ENCODE measurements at regions not wholly inside any gene's neighbourhood (a gene's known extent, or its start where the extent isn't known, plus 50 kb on each side); places are given as distances from the start of the nearest gene placed in this dataset.
"Not testable (repeated sequence)": the region's sequence is repeated elsewhere in the genome, so short reads cannot be mapped to it uniquely, and the experiment has no call there.

DNA sequence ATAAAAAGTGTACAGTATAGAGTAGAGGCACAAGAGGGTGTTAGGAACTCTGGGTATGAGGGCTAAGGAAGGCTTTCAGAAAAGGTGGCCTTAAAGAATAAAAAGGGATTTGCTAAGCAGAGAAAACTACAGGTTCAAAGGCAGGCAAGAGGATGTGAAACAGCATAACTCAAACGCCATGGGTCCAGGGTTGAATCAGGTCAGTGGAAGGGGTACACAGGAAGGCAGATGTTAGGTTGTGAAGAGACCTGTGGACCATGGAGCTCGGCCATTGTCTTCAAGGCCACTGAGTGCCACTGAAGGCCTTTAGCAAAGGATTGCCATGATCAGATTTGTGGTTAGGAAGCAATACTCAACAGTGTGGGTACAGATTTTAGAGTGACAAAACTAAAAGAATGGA lies 108.2 kb upstream of the FAM98A start:
- Histone ChIP-seq H3K36me3 (ENCODE audit: control insufficient read depth in 4 of 4, insufficient read depth in 4 of 4, low read length in 3 of 4) (no peaks in the 10 kb centered on the region), H3K4me1 (ENCODE audit: control extremely low read depth in 1 of 4, control insufficient read depth in 4 of 4, insufficient read depth in 4 of 4, low read length in 3 of 4) (no peaks in the 10 kb centered on the region), H3K27me3 (replicated peaks in 2 of 5; ENCODE audit: control insufficient read depth in 4 of 5, insufficient read depth in 5 of 5, low read length in 4 of 5) (no peaks in the 10 kb centered on the region), H3K9me3 (ENCODE audit: control extremely low read depth in 1 of 5, control insufficient read depth in 4 of 5, insufficient read depth in 2 of 5, low read depth in 1 of 5, low read length in 4 of 5) (no peaks in the 10 kb centered on the region), H3K27ac (ENCODE audit: insufficient read depth in 1 of 2, low read depth in 1 of 2, low read length in 2 of 2, poor library complexity in 1 of 2, severe bottlenecking in 2 of 2) (no peak overlapping the region), H3K4me3 (ENCODE audit: control insufficient read depth in 1 of 7, extremely low read depth in 1 of 7, insufficient read depth in 4 of 7, low read depth in 2 of 7, low read length in 6 of 7) (no peak overlapping the region)
- 94% methylated on average over 2 of the region's 2 CpGs for WGBS (ENCODE audit: insufficient coverage)
- no peak for DNase-seq
- ChIA-PET POLR2A (no interaction called here), CTCF (no interaction called here)

DNA sequence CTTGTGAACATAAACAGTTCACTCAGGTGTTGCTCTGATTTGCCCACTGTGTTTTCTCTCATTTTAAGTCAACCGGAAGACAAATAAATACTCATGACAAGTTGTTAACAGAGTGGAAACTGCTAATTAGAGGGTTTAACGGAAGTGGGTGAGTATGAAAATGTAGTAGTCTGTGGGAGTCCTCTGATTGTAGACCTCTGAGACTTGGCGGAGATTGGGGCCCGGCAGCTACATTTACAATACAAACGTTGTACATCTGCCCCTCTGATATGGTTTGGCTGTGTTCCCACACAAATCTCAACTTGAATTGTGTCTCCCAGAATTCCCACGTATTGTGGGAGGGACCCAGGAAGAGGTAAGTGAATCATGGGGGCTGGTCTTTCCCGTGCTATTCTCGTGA lies 107.3 kb upstream of the FAM98A start:
- ChIA-PET CTCF (interaction anchor here (0.6 kb wide), 1 partner anchor 19 kb away, joined by 3 read pairs; no protein-coding TSS in a partner anchor), POLR2A (no interaction called here)
- Histone ChIP-seq H3K4me3 (ENCODE audit: control insufficient read depth in 1 of 7, extremely low read depth in 1 of 7, insufficient read depth in 4 of 7, low read depth in 2 of 7, low read length in 6 of 7) (no peak overlapping the region), H3K27ac (ENCODE audit: insufficient read depth in 1 of 2, low read depth in 1 of 2, low read length in 2 of 2, poor library complexity in 1 of 2, severe bottlenecking in 2 of 2) (no peak overlapping the region), H3K27me3 (replicated peaks in 2 of 5; ENCODE audit: control insufficient read depth in 4 of 5, insufficient read depth in 5 of 5, low read length in 4 of 5) (no peaks in the 10 kb centered on the region), H3K9me3 (ENCODE audit: control extremely low read depth in 1 of 5, control insufficient read depth in 4 of 5, insufficient read depth in 2 of 5, low read depth in 1 of 5, low read length in 4 of 5) (no peaks in the 10 kb centered on the region), H3K4me1 (ENCODE audit: control extremely low read depth in 1 of 4, control insufficient read depth in 4 of 4, insufficient read depth in 4 of 4, low read length in 3 of 4) (no peaks in the 10 kb centered on the region), H3K36me3 (ENCODE audit: control insufficient read depth in 4 of 4, insufficient read depth in 4 of 4, low read length in 3 of 4) (no peaks in the 10 kb centered on the region)
- WGBS (ENCODE audit: insufficient coverage), result 80% methylated on average over 7 of the region's 8 CpGs
- no peak for DNase-seq

DNA sequence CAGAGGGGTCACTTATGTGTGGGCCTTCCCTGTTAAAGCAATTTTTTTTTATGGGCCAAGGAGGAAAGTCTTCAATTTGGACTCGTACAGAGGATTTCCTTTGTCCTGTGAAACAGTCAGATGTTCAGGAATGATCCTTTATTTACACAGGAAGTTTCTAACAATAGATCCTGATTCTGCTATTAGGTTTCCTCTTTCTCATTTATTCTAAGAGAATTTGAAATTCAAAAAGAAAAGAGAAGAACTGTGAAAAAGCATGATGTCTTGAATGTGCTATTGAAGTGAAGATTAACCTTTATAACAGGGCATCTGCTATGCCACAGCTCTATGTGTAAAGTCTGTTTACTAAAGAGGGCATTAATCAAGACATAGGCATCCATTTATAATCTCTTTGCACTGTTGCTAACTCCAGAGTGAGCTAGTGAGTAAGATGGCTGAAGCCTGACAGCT lies 105.3 kb upstream of the FAM98A start:
- H3K27ac ChIP-seq (ENCODE audit: insufficient read depth in 1 of 2, low read depth in 1 of 2, low read length in 2 of 2, poor library complexity in 1 of 2, severe bottlenecking in 2 of 2), result no peak overlapping the region
- no peaks in the 10 kb centered on the region for H3K4me1 ChIP-seq (ENCODE audit: control extremely low read depth in 1 of 4, control insufficient read depth in 4 of 4, insufficient read depth in 4 of 4, low read length in 3 of 4)
- no peak overlapping the region for H3K4me3 ChIP-seq (ENCODE audit: control insufficient read depth in 1 of 7, extremely low read depth in 1 of 7, insufficient read depth in 4 of 7, low read depth in 2 of 7, low read length in 6 of 7)
- H3K9me3 ChIP-seq (ENCODE audit: control extremely low read depth in 1 of 5, control insufficient read depth in 4 of 5, insufficient read depth in 2 of 5, low read depth in 1 of 5, low read length in 4 of 5), result no peaks in the 10 kb centered on the region
- CTCF ChIA-PET, result no interaction called here
- POLR2A ChIA-PET, result no interaction called here
- H3K27me3 ChIP-seq (replicated peaks in 2 of 5; ENCODE audit: control insufficient read depth in 4 of 5, insufficient read depth in 5 of 5, low read length in 4 of 5), result no peaks in the 10 kb centered on the region
- no peak for DNase-seq
- WGBS (ENCODE audit: insufficient coverage), result 0% methylated on average over 1 of the region's 1 CpG
- no peaks in the 10 kb centered on the region for H3K36me3 ChIP-seq (ENCODE audit: control insufficient read depth in 4 of 4, insufficient read depth in 4 of 4, low read length in 3 of 4)

DNA sequence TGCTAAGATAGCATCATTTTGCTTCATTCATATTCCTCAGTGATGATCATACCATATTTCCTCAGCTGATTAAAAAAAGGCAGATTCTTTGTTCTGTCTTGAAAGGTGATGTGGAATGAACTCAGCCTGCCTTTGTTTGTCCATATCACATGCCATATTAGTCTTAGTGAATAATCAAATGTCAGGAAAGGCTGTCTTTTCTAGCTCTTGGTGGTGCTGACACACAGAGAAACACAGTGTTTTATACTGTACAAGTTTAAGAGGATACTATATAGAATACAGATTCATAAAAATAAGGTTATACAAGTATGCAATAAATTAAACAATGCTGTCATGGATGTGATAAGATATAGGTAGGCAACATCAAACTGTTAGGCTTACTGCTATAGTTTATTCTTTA lies 97.1 kb upstream of the FAM98A start:
- no peak for DNase-seq
- H3K9me3 ChIP-seq (ENCODE audit: control extremely low read depth in 1 of 5, control insufficient read depth in 4 of 5, insufficient read depth in 2 of 5, low read depth in 1 of 5, low read length in 4 of 5), result peaks cover 0 to 4% (median 0%) of the 10 kb centered on the region in 5 experiments
- ChIA-PET CTCF (no interaction called here), POLR2A (no interaction called here)
- H3K4me3 ChIP-seq (ENCODE audit: control insufficient read depth in 1 of 7, extremely low read depth in 1 of 7, insufficient read depth in 4 of 7, low read depth in 2 of 7, low read length in 6 of 7), result no peak overlapping the region
- no peak overlapping the region for H3K27ac ChIP-seq (ENCODE audit: insufficient read depth in 1 of 2, low read depth in 1 of 2, low read length in 2 of 2, poor library complexity in 1 of 2, severe bottlenecking in 2 of 2)
- H3K36me3 ChIP-seq (ENCODE audit: control insufficient read depth in 4 of 4, insufficient read depth in 4 of 4, low read length in 3 of 4), result no peaks in the 10 kb centered on the region
- no peaks in the 10 kb centered on the region for H3K27me3 ChIP-seq (replicated peaks in 2 of 5; ENCODE audit: control insufficient read depth in 4 of 5, insufficient read depth in 5 of 5, low read length in 4 of 5)
- no peaks in the 10 kb centered on the region for H3K4me1 ChIP-seq (ENCODE audit: control extremely low read depth in 1 of 4, control insufficient read depth in 4 of 4, insufficient read depth in 4 of 4, low read length in 3 of 4)

DNA sequence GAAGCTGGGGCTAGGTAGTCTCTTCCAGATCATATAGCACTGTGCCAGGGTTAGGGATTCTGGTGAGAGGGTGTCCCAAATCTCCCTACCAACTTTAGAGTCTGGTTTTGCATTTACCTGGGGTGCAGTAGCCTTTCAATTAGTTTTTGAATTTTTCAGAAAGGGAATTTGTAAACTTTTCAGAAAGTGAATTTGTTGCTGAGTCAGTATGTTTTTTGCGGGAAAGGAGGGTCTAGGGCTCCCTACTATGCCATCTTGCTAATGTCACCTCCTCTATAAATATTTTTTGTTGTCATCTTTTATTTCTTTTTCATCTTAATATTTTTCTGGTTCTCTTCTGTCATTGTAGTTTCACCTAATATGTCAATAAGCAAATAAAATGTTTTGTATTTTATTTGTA lies 95.8 kb upstream of the FAM98A start:
- POLR2A ChIA-PET, result no interaction called here
- no CpG with 5 or more reads among the region's 1 CpG for WGBS (ENCODE audit: insufficient coverage)
- Histone ChIP-seq H3K4me3 (ENCODE audit: control insufficient read depth in 1 of 7, extremely low read depth in 1 of 7, insufficient read depth in 4 of 7, low read depth in 2 of 7, low read length in 6 of 7) (no peak overlapping the region), H3K4me1 (ENCODE audit: control extremely low read depth in 1 of 4, control insufficient read depth in 4 of 4, insufficient read depth in 4 of 4, low read length in 3 of 4) (no peaks in the 10 kb centered on the region), H3K27ac (ENCODE audit: insufficient read depth in 1 of 2, low read depth in 1 of 2, low read length in 2 of 2, poor library complexity in 1 of 2, severe bottlenecking in 2 of 2) (no peak overlapping the region), H3K27me3 (replicated peaks in 2 of 5; ENCODE audit: control insufficient read depth in 4 of 5, insufficient read depth in 5 of 5, low read length in 4 of 5) (no peaks in the 10 kb centered on the region), H3K9me3 (ENCODE audit: control extremely low read depth in 1 of 5, control insufficient read depth in 4 of 5, insufficient read depth in 2 of 5, low read depth in 1 of 5, low read length in 4 of 5) (peaks cover 0 to 4% (median 0%) of the 10 kb centered on the region in 5 experiments), H3K36me3 (ENCODE audit: control insufficient read depth in 4 of 4, insufficient read depth in 4 of 4, low read length in 3 of 4) (no peaks in the 10 kb centered on the region)
- CTCF ChIA-PET, result no interaction called here
- DNase-seq, result no peak

DNA sequence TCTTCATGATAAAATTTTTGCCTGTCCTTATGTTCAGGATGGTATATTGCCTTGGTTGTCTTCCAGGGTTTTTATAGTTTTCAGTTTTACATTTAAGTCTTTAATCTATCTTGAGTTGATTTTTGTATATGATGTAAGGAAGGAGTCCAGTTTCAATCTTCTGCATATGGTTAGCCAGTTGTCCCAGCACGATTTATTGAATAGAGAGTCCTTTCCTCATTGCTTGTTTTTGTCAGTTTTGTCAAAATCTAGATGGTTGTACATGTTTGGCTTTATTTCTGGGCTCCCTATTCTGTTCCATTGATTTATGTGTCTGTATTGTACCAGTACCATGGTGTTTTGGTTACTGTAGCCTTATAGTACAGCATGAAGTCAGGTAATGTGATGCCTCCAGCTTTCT lies 91.6 kb upstream of the FAM98A start:
- CTCF ChIA-PET; H3K27ac ChIP-seq (ENCODE audit: insufficient read depth in 1 of 2, low read depth in 1 of 2, low read length in 2 of 2, poor library complexity in 1 of 2, severe bottlenecking in 2 of 2); H3K4me3 ChIP-seq (ENCODE audit: control insufficient read depth in 1 of 7, extremely low read depth in 1 of 7, insufficient read depth in 4 of 7, low read depth in 2 of 7, low read length in 6 of 7); H3K27me3 ChIP-seq (replicated peaks in 2 of 5; ENCODE audit: control insufficient read depth in 4 of 5, insufficient read depth in 5 of 5, low read length in 4 of 5); POLR2A ChIA-PET; H3K4me1 ChIP-seq (ENCODE audit: control extremely low read depth in 1 of 4, control insufficient read depth in 4 of 4, insufficient read depth in 4 of 4, low read length in 3 of 4); H3K36me3 ChIP-seq (ENCODE audit: control insufficient read depth in 4 of 4, insufficient read depth in 4 of 4, low read length in 3 of 4); DNase-seq: not testable (repeated sequence)
- 100% methylated on average over 1 of the region's 1 CpG for WGBS (ENCODE audit: insufficient coverage)
- H3K9me3 ChIP-seq (ENCODE audit: control extremely low read depth in 1 of 5, control insufficient read depth in 4 of 5, insufficient read depth in 2 of 5, low read depth in 1 of 5, low read length in 4 of 5), result peaks cover 0 to 16% (median 2%) of the 10 kb centered on the region in 5 experiments

DNA sequence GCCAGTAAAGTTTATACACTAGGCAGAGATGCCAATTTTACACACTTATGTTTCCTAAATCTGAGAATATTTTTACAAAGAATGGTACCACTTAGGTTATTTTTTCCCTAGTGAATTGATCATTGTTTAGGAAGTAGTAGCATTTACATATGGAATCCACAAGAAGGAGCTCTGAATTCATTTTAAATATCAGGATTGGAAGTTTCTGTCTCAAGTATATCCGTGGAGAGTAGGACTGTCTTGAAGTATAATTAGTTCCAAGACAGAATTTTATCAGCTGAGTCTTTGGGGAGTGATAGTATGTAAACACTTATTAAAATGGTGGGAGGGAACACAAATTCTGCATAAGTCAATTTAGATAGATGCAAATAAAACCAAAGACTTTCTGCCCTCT lies 82.3 kb upstream of the FAM98A start:
- Histone ChIP-seq H3K27me3 (replicated peaks in 2 of 5; ENCODE audit: control insufficient read depth in 4 of 5, insufficient read depth in 5 of 5, low read length in 4 of 5) (no peaks in the 10 kb centered on the region), H3K4me1 (ENCODE audit: control extremely low read depth in 1 of 4, control insufficient read depth in 4 of 4, insufficient read depth in 4 of 4, low read length in 3 of 4) (no peaks in the 10 kb centered on the region), H3K27ac (ENCODE audit: insufficient read depth in 1 of 2, low read depth in 1 of 2, low read length in 2 of 2, poor library complexity in 1 of 2, severe bottlenecking in 2 of 2) (no peak overlapping the region), H3K4me3 (ENCODE audit: control insufficient read depth in 1 of 7, extremely low read depth in 1 of 7, insufficient read depth in 4 of 7, low read depth in 2 of 7, low read length in 6 of 7) (no peak overlapping the region), H3K9me3 (ENCODE audit: control extremely low read depth in 1 of 5, control insufficient read depth in 4 of 5, insufficient read depth in 2 of 5, low read depth in 1 of 5, low read length in 4 of 5) (no peaks in the 10 kb centered on the region), H3K36me3 (ENCODE audit: control insufficient read depth in 4 of 4, insufficient read depth in 4 of 4, low read length in 3 of 4) (no peaks in the 10 kb centered on the region)
- no peak for DNase-seq
- WGBS (ENCODE audit: insufficient coverage), result 33% methylated on average over 1 of the region's 1 CpG
- ChIA-PET CTCF (no interaction called here), POLR2A (no interaction called here)

Measured in common myeloid progenitor, CD34-positive (primary cell).